HG03460 (cell line): ENCODE measurements at regions not wholly inside any gene's neighbourhood (a gene's known extent, or its start where the extent isn't known, plus 50 kb on each side); places are given as distances from the start of the nearest gene placed in this dataset.

Experiments
- ATAC-seq: cut with Tn5 transposase; IDR thresholded peaks from one replicate; pipeline ENCODE4 v1.9.1; 2021; ENCODE audit not compliant: unreplicated experiment

GRCh38 chr5:73375191-73375545, 73.4 kb downstream of the FOXD1 start:
- no peak for ATAC-seq

GRCh38 chr5:73374520-73375190, 73.9 kb downstream of the FOXD1 start:
- no peak for ATAC-seq

GRCh38 chr5:73373814-73374510, 74.6 kb downstream of the FOXD1 start:
- no peak for ATAC-seq

GRCh38 chr5:73370640-73371583, 77.7 kb downstream of the FOXD1 start:
- no peak for ATAC-seq

GRCh38 chr5:73370095-73370494, 78.5 kb downstream of the FOXD1 start:
- ATAC-seq: no peak

GRCh38 chr5:73369278-73369677, 79.3 kb downstream of the FOXD1 start:
- ATAC-seq: no peak

- ATAC-seq: no peak
Observed at GRCh38 chr5:73367650-73368049, 80.9 kb downstream of the FOXD1 start.

GRCh38 chr5:73365990-73366667, 82.4 kb downstream of the FOXD1 start:
- no peak for ATAC-seq

- no peak for ATAC-seq
Observed at GRCh38 chr5:73365301-73365853, 83.2 kb downstream of the FOXD1 start.

- no peak for ATAC-seq
Observed at GRCh38 chr5:73363911-73364730, 84.5 kb downstream of the FOXD1 start.

- no peak for ATAC-seq
Observed at GRCh38 chr5:73359395-73359794, 89.2 kb downstream of the FOXD1 start.

GRCh38 chr5:73358366-73358765, 90.2 kb downstream of the FOXD1 start:
- no peak for ATAC-seq

GRCh38 chr5:73357576-73357975, 91.0 kb downstream of the FOXD1 start:
- no peak for ATAC-seq

- ATAC-seq: no peak
Observed at GRCh38 chr5:73355108-73355507, 93.5 kb downstream of the FOXD1 start.

GRCh38 chr5:73354406-73354805, 94.2 kb downstream of the FOXD1 start:
- ATAC-seq: no peak

GRCh38 chr5:73352649-73353230, 95.8 kb downstream of the FOXD1 start:
- no peak for ATAC-seq

GRCh38 chr5:73352243-73352642, 96.3 kb downstream of the FOXD1 start:
- ATAC-seq: no peak

GRCh38 chr5:73351593-73351992, 97.0 kb downstream of the FOXD1 start:
- no peak for ATAC-seq

GRCh38 chr5:73346878-73347408, 101.6 kb downstream of the FOXD1 start:
- ATAC-seq: no peak
